ENCODE measurements at regions not wholly inside any gene's neighbourhood (a gene's known extent, or its start where the extent isn't known, plus 50 kb on each side); places are given as distances from the start of the nearest gene placed in this dataset.

DNA sequence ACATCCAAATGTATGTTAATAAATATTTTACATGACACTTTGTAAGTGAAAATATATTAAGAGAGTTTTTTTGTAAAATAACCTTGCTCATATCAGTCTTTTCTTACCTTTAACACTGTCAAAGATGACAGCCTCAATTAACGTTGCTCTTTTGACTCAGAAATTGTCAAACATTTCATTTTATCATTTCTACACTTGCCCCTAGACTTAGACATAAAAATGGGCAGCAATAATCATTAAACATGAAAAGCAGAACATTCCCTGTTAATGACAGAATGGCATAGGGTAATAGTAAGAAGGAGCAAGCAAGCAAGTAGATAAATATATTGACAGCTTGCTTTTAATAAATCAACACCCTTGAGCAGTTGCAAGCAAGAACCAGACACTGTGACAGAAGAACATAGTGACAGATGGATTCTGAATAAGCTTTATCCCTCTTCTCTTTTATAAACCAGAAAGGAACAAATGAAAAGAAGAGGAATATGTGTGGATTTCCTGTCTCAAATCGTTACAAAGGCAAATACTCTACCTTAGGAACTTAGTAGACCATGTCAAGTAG lies 796.0 kb upstream of the CHD1 start:
- no peak for DNase-seq (ENCODE audit: low read depth in 2 of 2)
- Histone ChIP-seq H3K4me2 (ENCODE audit: extremely low read depth, insufficient read depth, low read length) (no peak overlapping the region), H4K20me1 (ENCODE audit: control insufficient read depth, extremely low read depth, insufficient read depth, low read length) (no peaks in the 10 kb centered on the region), H3K4me1 (ENCODE audit: control insufficient read depth, extremely low read depth, insufficient read depth, low read length) (no peaks in the 10 kb centered on the region), H2AFZ (ENCODE audit: low read length) (no peak overlapping the region), H3K4me3 (replicated peaks in 1 of 4; ENCODE audit: control extremely low read depth in 1 of 4, insufficient read depth in 1 of 4, low read depth in 3 of 4, low read length in 4 of 4) (no peak overlapping the region), H3K36me3 (ENCODE audit: control insufficient read depth, insufficient read depth, low read length) (no peaks in the 10 kb centered on the region), H3K27me3 (ENCODE audit: control insufficient read depth, insufficient read depth, low read length) (no peaks in the 10 kb centered on the region), H3K9ac (ENCODE audit: insufficient read depth, low read length) (no peak overlapping the region), H3K9me3 (ENCODE audit: control insufficient read depth, insufficient read depth, low read depth, low read length) (no peaks in the 10 kb centered on the region), H3K79me2 (ENCODE audit: control insufficient read depth, insufficient read depth, low read length) (no peaks in the 10 kb centered on the region), H3K27ac (ENCODE audit: insufficient read depth, low read length) (no peak overlapping the region)
- TF ChIP-seq, protein P1, sequence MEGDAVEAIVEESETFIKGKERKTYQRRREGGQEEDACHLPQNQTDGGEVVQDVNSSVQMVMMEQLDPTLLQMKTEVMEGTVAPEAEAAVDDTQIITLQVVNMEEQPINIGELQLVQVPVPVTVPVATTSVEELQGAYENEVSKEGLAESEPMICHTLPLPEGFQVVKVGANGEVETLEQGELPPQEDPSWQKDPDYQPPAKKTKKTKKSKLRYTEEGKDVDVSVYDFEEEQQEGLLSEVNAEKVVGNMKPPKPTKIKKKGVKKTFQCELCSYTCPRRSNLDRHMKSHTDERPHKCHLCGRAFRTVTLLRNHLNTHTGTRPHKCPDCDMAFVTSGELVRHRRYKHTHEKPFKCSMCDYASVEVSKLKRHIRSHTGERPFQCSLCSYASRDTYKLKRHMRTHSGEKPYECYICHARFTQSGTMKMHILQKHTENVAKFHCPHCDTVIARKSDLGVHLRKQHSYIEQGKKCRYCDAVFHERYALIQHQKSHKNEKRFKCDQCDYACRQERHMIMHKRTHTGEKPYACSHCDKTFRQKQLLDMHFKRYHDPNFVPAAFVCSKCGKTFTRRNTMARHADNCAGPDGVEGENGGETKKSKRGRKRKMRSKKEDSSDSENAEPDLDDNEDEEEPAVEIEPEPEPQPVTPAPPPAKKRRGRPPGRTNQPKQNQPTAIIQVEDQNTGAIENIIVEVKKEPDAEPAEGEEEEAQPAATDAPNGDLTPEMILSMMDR (conservative IDR thresholded peaks at IDR 0.05 in 1 of 2, IDR thresholded peaks at IDR 0.05 in 1 of 2; ENCODE audit: low read depth in 1 of 2, low read length in 2 of 2) = no peak
- TF ChIP-seq EZH2 (IDR thresholded peaks at IDR 0.05; ENCODE audit: low read length, missing control alignments) = no peak

DNA sequence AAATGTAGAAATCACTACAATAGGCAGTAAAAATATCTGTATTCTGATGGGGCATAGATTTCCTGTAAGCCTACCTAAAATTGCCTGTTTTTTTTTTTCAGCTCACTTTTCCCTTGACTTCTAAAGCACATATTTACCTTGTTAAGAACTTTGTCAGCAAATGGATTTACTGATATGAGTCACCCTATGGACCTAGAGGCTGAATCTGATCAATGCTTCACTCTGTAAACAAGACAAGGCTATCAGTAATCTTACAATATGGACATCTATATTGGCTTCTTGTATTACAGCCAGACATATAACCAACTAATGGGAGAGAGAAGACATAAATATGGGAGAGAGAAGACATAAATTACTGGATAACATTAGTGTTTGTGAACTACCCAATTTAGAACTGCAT lies 792.7 kb upstream of the CHD1 start:
- H3K4me3 ChIP-seq (replicated peaks in 1 of 4; ENCODE audit: control extremely low read depth in 1 of 4, insufficient read depth in 1 of 4, low read depth in 3 of 4, low read length in 4 of 4) = no peak overlapping the region
- no peak overlapping the region for H2AFZ ChIP-seq (ENCODE audit: low read length)
- TF ChIP-seq, protein P1 (conservative IDR thresholded peaks at IDR 0.05 in 1 of 2, IDR thresholded peaks at IDR 0.05 in 1 of 2; ENCODE audit: low read depth in 1 of 2, low read length in 2 of 2) = no peak
- no peak for TF ChIP-seq EZH2 (IDR thresholded peaks at IDR 0.05; ENCODE audit: low read length, missing control alignments)
- no peaks in the 10 kb centered on the region for H3K9me3 ChIP-seq (ENCODE audit: control insufficient read depth, insufficient read depth, low read depth, low read length)
- H3K79me2 ChIP-seq (ENCODE audit: control insufficient read depth, insufficient read depth, low read length) = no peaks in the 10 kb centered on the region
- no peaks in the 10 kb centered on the region for H3K4me1 ChIP-seq (ENCODE audit: control insufficient read depth, extremely low read depth, insufficient read depth, low read length)
- H3K27me3 ChIP-seq (ENCODE audit: control insufficient read depth, insufficient read depth, low read length) = no peaks in the 10 kb centered on the region
- DNase-seq (ENCODE audit: low read depth in 2 of 2) = no peak
- no peak overlapping the region for H3K9ac ChIP-seq (ENCODE audit: insufficient read depth, low read length)
- no peak overlapping the region for H3K27ac ChIP-seq (ENCODE audit: insufficient read depth, low read length)
- no peaks in the 10 kb centered on the region for H3K36me3 ChIP-seq (ENCODE audit: control insufficient read depth, insufficient read depth, low read length)
- no peak overlapping the region for H3K4me2 ChIP-seq (ENCODE audit: extremely low read depth, insufficient read depth, low read length)
- no peaks in the 10 kb centered on the region for H4K20me1 ChIP-seq (ENCODE audit: control insufficient read depth, extremely low read depth, insufficient read depth, low read length)

DNA sequence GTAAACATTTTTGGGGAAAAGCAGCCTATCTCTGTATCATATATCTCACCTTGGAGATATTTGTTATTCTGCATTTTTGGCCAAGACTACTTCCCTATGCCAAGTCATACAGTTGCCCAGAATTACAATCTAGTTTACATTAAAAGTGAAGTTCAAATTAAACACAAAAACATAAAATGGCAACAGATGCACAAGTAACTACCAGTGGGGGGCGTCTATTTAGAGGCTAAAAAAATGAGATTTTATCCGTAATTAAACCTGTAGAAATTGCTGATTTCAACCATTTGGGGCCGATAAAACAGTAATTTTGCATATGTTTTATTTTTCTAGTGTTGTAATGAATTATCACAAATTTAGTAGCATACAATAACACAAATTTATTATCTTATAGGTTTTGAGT lies 787.1 kb upstream of the CHD1 start:
- Histone ChIP-seq H2AFZ (ENCODE audit: low read length) (no peak overlapping the region), H3K27me3 (ENCODE audit: control insufficient read depth, insufficient read depth, low read length) (no peaks in the 10 kb centered on the region), H3K9ac (ENCODE audit: insufficient read depth, low read length) (no peak overlapping the region), H3K79me2 (ENCODE audit: control insufficient read depth, insufficient read depth, low read length) (no peaks in the 10 kb centered on the region), H3K4me1 (ENCODE audit: control insufficient read depth, extremely low read depth, insufficient read depth, low read length) (no peaks in the 10 kb centered on the region), H4K20me1 (ENCODE audit: control insufficient read depth, extremely low read depth, insufficient read depth, low read length) (no peaks in the 10 kb centered on the region), H3K36me3 (ENCODE audit: control insufficient read depth, insufficient read depth, low read length) (no peaks in the 10 kb centered on the region), H3K4me3 (replicated peaks in 1 of 4; ENCODE audit: control extremely low read depth in 1 of 4, insufficient read depth in 1 of 4, low read depth in 3 of 4, low read length in 4 of 4) (no peak overlapping the region), H3K4me2 (ENCODE audit: extremely low read depth, insufficient read depth, low read length) (no peak overlapping the region), H3K9me3 (ENCODE audit: control insufficient read depth, insufficient read depth, low read depth, low read length) (no peaks in the 10 kb centered on the region), H3K27ac (ENCODE audit: insufficient read depth, low read length) (no peak overlapping the region)
- TF ChIP-seq, protein P1 (conservative IDR thresholded peaks at IDR 0.05 in 1 of 2, IDR thresholded peaks at IDR 0.05 in 1 of 2; ENCODE audit: low read depth in 1 of 2, low read length in 2 of 2) = no peak
- TF ChIP-seq EZH2 (IDR thresholded peaks at IDR 0.05; ENCODE audit: low read length, missing control alignments) = no peak
- DNase-seq (ENCODE audit: low read depth in 2 of 2) = no peak

Data from fibroblast of lung (primary cell).